Coronary artery (tissue), 2 donors: ENCODE measurements at regions not wholly inside any gene's neighbourhood (a gene's known extent, or its start where the extent isn't known, plus 50 kb on each side); places are given as distances from the start of the nearest gene placed in this dataset.
A peak's percentile ranks its signal among the peaks of the same experiment; 100 is the strongest.
"Not testable (repeated sequence)": the region's sequence is repeated elsewhere in the genome, so short reads cannot be mapped to it uniquely, and the experiment has no call there.

Experiments
- DNase-seq: peaks from one replicate; pipeline ENCODE4 v3.0.0-alpha.2; 2017; ENCODE audit warnings: low spot score
- H3K27ac ChIP-seq, 2 donors: fragments of 200-600 bp; sonication (generic); one replicate each; pipeline ENCODE4 v1.5.1; 2016 to 2019
- H3K4me3 ChIP-seq: fragments of 200-600 bp; sonication (generic); 2 replicates; pipeline ENCODE4 v1.5.1; 2016; ENCODE audit warnings: mild to moderate bottlenecking, moderate library complexity
- TF ChIP-seq, protein P1 (sequence below): fragments of 200-600 bp; sonication (generic); IDR thresholded peaks from one replicate; pipeline ENCODE4 v1.5.1; 2019; ENCODE audit warnings: antibody characterized with exemption

DNA sequence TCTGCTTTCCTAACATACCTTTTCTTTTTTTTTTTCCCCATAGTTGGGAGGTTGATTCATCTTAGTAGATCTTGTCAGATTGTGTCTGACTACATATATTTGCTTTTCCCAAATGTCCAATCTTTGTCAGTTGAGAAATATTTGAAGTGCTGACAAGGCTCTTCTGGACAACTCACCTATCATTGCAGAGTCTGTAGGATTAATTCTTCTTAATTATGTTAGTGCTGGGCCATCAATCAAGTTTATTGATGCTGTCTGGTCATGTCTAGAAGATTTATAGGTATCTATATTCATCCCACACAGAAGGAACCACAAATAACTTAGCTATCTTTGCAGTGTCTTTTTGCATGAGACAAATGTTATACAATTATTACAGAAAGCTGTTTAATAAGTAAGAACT lies 310.6 kb downstream of the ACTR3B start:
- no peak for DNase-seq
- Histone ChIP-seq H3K27ac (no peak overlapping the region), H3K4me3 (no peak overlapping the region)
- TF ChIP-seq, protein P1, sequence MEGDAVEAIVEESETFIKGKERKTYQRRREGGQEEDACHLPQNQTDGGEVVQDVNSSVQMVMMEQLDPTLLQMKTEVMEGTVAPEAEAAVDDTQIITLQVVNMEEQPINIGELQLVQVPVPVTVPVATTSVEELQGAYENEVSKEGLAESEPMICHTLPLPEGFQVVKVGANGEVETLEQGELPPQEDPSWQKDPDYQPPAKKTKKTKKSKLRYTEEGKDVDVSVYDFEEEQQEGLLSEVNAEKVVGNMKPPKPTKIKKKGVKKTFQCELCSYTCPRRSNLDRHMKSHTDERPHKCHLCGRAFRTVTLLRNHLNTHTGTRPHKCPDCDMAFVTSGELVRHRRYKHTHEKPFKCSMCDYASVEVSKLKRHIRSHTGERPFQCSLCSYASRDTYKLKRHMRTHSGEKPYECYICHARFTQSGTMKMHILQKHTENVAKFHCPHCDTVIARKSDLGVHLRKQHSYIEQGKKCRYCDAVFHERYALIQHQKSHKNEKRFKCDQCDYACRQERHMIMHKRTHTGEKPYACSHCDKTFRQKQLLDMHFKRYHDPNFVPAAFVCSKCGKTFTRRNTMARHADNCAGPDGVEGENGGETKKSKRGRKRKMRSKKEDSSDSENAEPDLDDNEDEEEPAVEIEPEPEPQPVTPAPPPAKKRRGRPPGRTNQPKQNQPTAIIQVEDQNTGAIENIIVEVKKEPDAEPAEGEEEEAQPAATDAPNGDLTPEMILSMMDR: no peak

GRCh38 chr7:153072806-153073205 lies 313.3 kb downstream of the ACTR3B start:
- H3K27ac ChIP-seq: no peak overlapping the region
- TF ChIP-seq, protein P1: no peak
- no peak overlapping the region for H3K4me3 ChIP-seq
- DNase-seq: no peak

GRCh38 chr7:153076289-153076688 lies 316.7 kb downstream of the ACTR3B start:
- DNase-seq, H3K27ac ChIP-seq, H3K4me3 ChIP-seq: not testable (repeated sequence)

DNA sequence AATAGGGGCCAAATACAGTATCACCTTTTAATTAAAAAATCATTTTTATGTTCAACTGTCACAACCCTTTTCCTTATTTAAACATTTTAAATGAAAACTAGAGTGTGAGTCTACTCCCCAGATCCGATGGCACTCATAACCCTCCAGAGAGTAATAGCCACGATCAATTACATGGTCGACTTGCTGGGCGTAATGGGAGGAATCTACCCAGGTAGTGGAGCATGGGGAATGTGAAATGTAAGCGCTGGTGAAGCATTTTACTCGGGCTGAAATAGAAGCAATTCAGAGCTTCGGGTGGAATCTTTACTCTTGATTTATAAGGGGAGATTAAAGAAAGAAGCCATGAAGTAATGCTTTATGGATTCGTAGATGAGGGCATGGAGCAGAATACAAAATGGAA lies 321.9 kb downstream of the ACTR3B start:
- H3K27ac ChIP-seq: no peak overlapping the region
- no peak for DNase-seq
- TF ChIP-seq, protein P1: no peak
- H3K4me3 ChIP-seq: no peak overlapping the region

DNA sequence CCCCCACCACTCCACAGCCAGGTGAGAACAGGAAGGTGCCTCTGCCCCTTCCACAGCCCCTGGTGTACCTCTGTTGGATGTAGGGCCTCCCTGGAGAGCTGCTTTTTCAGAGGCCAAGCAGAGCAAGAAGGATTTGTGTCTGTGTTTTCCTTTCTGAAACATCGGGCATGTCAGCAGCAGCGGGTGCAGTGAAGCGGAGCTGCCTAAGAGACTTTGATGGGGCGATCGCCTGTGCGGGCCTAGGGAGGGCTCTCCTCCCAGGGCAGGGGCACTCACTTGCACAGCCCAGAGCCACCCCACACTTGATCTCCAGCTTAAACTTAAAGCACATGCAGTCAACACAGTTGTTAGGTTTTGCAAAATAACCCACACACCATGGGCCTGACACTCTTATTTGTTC lies 324.7 kb downstream of the ACTR3B start:
- H3K27ac ChIP-seq: no peak overlapping the region
- no peak for DNase-seq
- TF ChIP-seq, protein P1: no peak
- no peak overlapping the region for H3K4me3 ChIP-seq

- no peak overlapping the region for H3K27ac ChIP-seq
- DNase-seq: peak; percentile 36
- no peak overlapping the region for H3K4me3 ChIP-seq
- TF ChIP-seq, protein P1: no peak
Measured at GRCh38 chr7:153087498-153087897, 327.9 kb downstream of the ACTR3B start.

DNA sequence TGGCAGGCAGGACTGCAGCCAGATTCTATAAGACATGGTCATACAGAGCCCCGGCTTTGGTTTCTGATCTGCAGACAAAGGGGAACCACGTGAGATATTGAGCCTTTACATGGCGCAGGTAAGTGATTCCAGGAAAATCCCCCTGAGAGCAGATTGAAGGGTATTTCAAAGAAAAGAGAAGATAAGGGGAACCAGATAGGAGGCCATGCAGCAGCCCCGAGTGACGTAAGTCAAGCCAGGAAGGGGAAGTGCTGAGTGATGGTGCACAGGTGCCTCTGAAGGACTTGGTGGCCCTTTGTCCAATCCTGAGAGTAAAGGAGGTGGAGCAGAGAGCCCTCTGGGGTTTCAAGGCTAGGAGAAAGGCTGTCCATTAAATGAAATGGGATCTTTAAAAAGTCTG lies 329.0 kb downstream of the ACTR3B start:
- no peak for DNase-seq
- TF ChIP-seq, protein P1: no peak
- no peak overlapping the region for H3K27ac ChIP-seq
- H3K4me3 ChIP-seq: no peak overlapping the region

DNA sequence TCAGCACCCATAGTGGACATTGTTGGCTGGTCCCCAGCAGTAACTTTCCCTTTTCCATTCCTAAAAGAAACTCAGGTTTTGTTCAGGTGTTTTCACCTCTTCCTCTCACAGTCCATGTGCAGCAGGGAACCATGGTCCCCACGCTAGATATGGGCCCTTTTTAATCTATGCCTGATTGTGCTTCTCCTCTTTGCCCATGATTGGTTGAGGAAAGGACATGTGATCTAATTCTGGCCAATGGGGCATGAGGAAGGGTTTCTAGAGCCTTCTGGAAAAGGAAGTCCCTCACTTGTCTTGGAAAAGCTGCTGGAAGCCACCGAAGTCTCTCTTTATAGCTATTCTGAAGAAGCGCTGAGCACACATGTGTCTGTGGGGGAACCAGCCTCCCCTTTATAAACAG lies 330.7 kb downstream of the ACTR3B start:
- TF ChIP-seq, protein P1: no peak
- Histone ChIP-seq H3K4me3 (no peak overlapping the region), H3K27ac (no peak overlapping the region)
- DNase-seq: no peak
